Small intestine (tissue), 7 donors: ENCODE measurements at regions not wholly inside any gene's neighbourhood (a gene's known extent, or its start where the extent isn't known, plus 50 kb on each side); places are given as distances from the start of the nearest gene placed in this dataset.

ENCODE experiments used
- DNase-seq, 2 donors: peaks; one replicate each; pipeline versions ENCODE4 v3.0.0 to v3.0.0-alpha.2; 2013
- FAIRE-seq: peaks from 2 replicates; lab custom pipeline; 2012; peaks lifted over from hg19 to GRCh38; lab: Jason Lieb, UNC
- H3K27ac ChIP-seq, 3 donors: one replicate each; pipeline ENCODE4 v1.5.1; 2013; ENCODE audit warnings: low read length in 2 of 3, mild to moderate bottlenecking in 2 of 3, control low read depth in 1 of 3, inconsistent platforms in 1 of 3, low read depth in 1 of 3, moderate library complexity in 1 of 3
- H3K27me3 ChIP-seq, 3 donors: one replicate each; pipeline ENCODE4 v1.6.1; 2013; ENCODE audit warnings: low read length in 3 of 3, inconsistent platforms in 1 of 3; ENCODE audit not compliant: control insufficient read depth in 3 of 3, insufficient read depth in 3 of 3
- H3K36me3 ChIP-seq, 3 donors: one replicate each; pipeline ENCODE4 v1.6.1; 2013; ENCODE audit warnings: low read length in 3 of 3, inconsistent platforms in 1 of 3, low read depth in 1 of 3, mild to moderate bottlenecking in 1 of 3, moderate library complexity in 1 of 3; ENCODE audit not compliant: control insufficient read depth in 3 of 3, insufficient read depth in 2 of 3
- H3K4me1 ChIP-seq, 3 donors: one replicate each; pipeline ENCODE4 v1.6.1; 2013; ENCODE audit warnings: low read length in 2 of 3, inconsistent platforms in 1 of 3, low read depth in 1 of 3, mild to moderate bottlenecking in 1 of 3, moderate library complexity in 1 of 3; ENCODE audit not compliant: control insufficient read depth in 3 of 3, insufficient read depth in 2 of 3
- H3K4me3 ChIP-seq, 3 donors: one replicate each; pipeline ENCODE4 v1.5.1; 2013; ENCODE audit warnings: low read length in 3 of 3, control low read depth in 1 of 3, inconsistent platforms in 1 of 3, low read depth in 1 of 3, mild to moderate bottlenecking in 1 of 3, moderate library complexity in 1 of 3
- H3K9me3 ChIP-seq, 2 donors: one replicate each; pipeline ENCODE4 v1.6.1; 2013; ENCODE audit warnings: low read depth in 1 of 2, low read length in 1 of 2; ENCODE audit not compliant: control insufficient read depth in 2 of 2, insufficient read depth in 1 of 2
- WGBS, 3 donors: extraction: QIAGEN DNeasy Blood & Tissue Kit; methylation state at CpG; one replicate each; pipeline ENCODE4 v1.1.7; 2013; 5-methylcytosine and 5-hydroxymethylcytosine counted together
- donor health status: healthy with polysubstance abuse.
- donor health status: control.
- donor health status: control.
- donor health status: Bipolar disorder and iron deficiency.
- donor health status: healthy.

- Histone ChIP-seq H3K27ac (no peak overlapping the region), H3K27me3 (peaks cover 0 to 12% (median 0%) of the 10 kb centered on the region in 3 donors), H3K36me3 (no peaks in the 10 kb centered on the region), H3K9me3 (no peaks in the 10 kb centered on the region), H3K4me3 (no peak overlapping the region), H3K4me1 (no peaks in the 10 kb centered on the region)
- WGBS, 3 donors, result 33 to 45% (median 38%) methylated on average over 3 of the region's 3 CpGs
- FAIRE-seq (no peak), DNase-seq (peak in 1 of 2 donors; percentile 31)
Observed at GRCh38 chrX:120021927-120022326, 55.6 kb downstream of the RHOXF2B start.

- Histone ChIP-seq H3K27ac (no peak overlapping the region), H3K4me1 (peaks cover 0 to 3% (median 0%) of the 10 kb centered on the region in 3 donors), H3K27me3 (peaks cover 0 to 29% (median 2%) of the 10 kb centered on the region in 3 donors), H3K4me3 (no peak overlapping the region), H3K36me3 (no peaks in the 10 kb centered on the region), H3K9me3 (no peaks in the 10 kb centered on the region)
- WGBS, 3 donors, result 46 to 62% (median 53%) methylated on average over 4 of the region's 4 CpGs
- no peak for FAIRE-seq
- no peak for DNase-seq
Observed at GRCh38 chrX:120020305-120020704, 57.2 kb downstream of the RHOXF2B start.

- FAIRE-seq (no peak), DNase-seq (no peak)
- H3K4me3 ChIP-seq, result no peak overlapping the region
- no peak overlapping the region for H3K27ac ChIP-seq
- peaks cover 0 to 3% (median 0%) of the 10 kb centered on the region in 3 donors for H3K4me1 ChIP-seq
- H3K9me3 ChIP-seq, result no peaks in the 10 kb centered on the region
- 5 to 50% (median 22%) methylated on average over 10 to 11 of the region's 11 CpGs for WGBS, 3 donors
- no peaks in the 10 kb centered on the region for H3K36me3 ChIP-seq
- H3K27me3 ChIP-seq, result peaks cover 0 to 45% (median 2%) of the 10 kb centered on the region in 3 donors
Observed at GRCh38 chrX:120016068-120016441, 61.4 kb downstream of the RHOXF2B start.

GRCh38 chrX:120015145-120016067, 62.1 kb downstream of the RHOXF2B start:
- Histone ChIP-seq H3K27ac (no peak overlapping the region), H3K4me3 (peak overlapping the region in 1 of 3 donors; percentile 15), H3K9me3 (no peaks in the 10 kb centered on the region), H3K4me1 (peaks cover 0 to 3% (median 0%) of the 10 kb centered on the region in 3 donors), H3K27me3 (peaks cover 0 to 45% (median 2%) of the 10 kb centered on the region in 3 donors), H3K36me3 (no peaks in the 10 kb centered on the region)
- no peak for FAIRE-seq
- peak in 1 of 2 donors; percentile 11 for DNase-seq
- 1 to 34% (median 12%) methylated on average over 29 to 58 of the region's 58 CpGs for WGBS, 3 donors

GRCh38 chrX:120014354-120015130, 62.9 kb downstream of the RHOXF2B start:
- H3K9me3 ChIP-seq, result no peaks in the 10 kb centered on the region
- DNase-seq (no peak), FAIRE-seq (no peak)
- H3K27me3 ChIP-seq, result peaks cover 0 to 45% (median 2%) of the 10 kb centered on the region in 3 donors
- no peak overlapping the region for H3K27ac ChIP-seq
- H3K4me3 ChIP-seq, result no peak overlapping the region
- H3K4me1 ChIP-seq, result peaks cover 0 to 3% (median 0%) of the 10 kb centered on the region in 3 donors
- no peaks in the 10 kb centered on the region for H3K36me3 ChIP-seq
- 25 to 55% (median 31%) methylated on average over 30 of the region's 30 CpGs for WGBS, 3 donors

GRCh38 chrX:120001787-120002186, 58.2 kb upstream of the NKAP start:
- Histone ChIP-seq H3K27me3 (peaks cover 0 to 61% (median 8%) of the 10 kb centered on the region in 3 donors), H3K9me3 (no peaks in the 10 kb centered on the region), H3K4me3 (no peak overlapping the region), H3K36me3 (no peaks in the 10 kb centered on the region), H3K4me1 (no peaks in the 10 kb centered on the region), H3K27ac (no peak overlapping the region)
- WGBS, 3 donors, result 33 to 56% (median 42%) methylated on average over 6 of the region's 6 CpGs
- FAIRE-seq (no peak), DNase-seq (no peak)

- H3K4me1 ChIP-seq, result no peaks in the 10 kb centered on the region
- no peaks in the 10 kb centered on the region for H3K36me3 ChIP-seq
- H3K27ac ChIP-seq, result no peak overlapping the region
- WGBS, 3 donors, result 4 to 39% (median 10%) methylated on average over 32 of the region's 32 CpGs
- DNase-seq, result no peak
- H3K4me3 ChIP-seq, result no peak overlapping the region
- H3K27me3 ChIP-seq, result peaks cover 0 to 70% (median 12%) of the 10 kb centered on the region in 3 donors
- H3K9me3 ChIP-seq, result no peaks in the 10 kb centered on the region
- no peak for FAIRE-seq
Observed at GRCh38 chrX:120000490-120001246, 57.1 kb upstream of the NKAP start.
